ENCODE measurements at regions not wholly inside any gene's neighbourhood (a gene's known extent, or its start where the extent isn't known, plus 50 kb on each side); places are given as distances from the start of the nearest gene placed in this dataset.

GRCh38 chr2:147646818-147647468, 197.9 kb upstream of the ACVR2A start:
- TF ChIP-seq POLR2AphosphoS5 (IDR thresholded peaks at IDR 0.05) (no peak), CTCF (IDR thresholded peaks at IDR 0.05) (no peak), POLR2A (IDR thresholded peaks at IDR 0.05) (no peak), EP300 (IDR thresholded peaks at IDR 0.05) (no peak)
